Rectal smooth muscle tissue (tissue), 1 donor: ENCODE measurements at regions not wholly inside any gene's neighbourhood (a gene's known extent, or its start where the extent isn't known, plus 50 kb on each side); places are given as distances from the start of the nearest gene placed in this dataset.

Experiments used
- H3K27ac ChIP-seq: one replicate; pipeline ENCODE4 v1.7.0; 2013; ENCODE audit warnings: low read depth, low read length, inconsistent platforms
- H3K27me3 ChIP-seq: one replicate; pipeline ENCODE4 v1.7.0; 2013; ENCODE audit warnings: low read length; ENCODE audit not compliant: control insufficient read depth, insufficient read depth
- H3K36me3 ChIP-seq: one replicate; pipeline ENCODE4 v1.7.0; 2013; ENCODE audit warnings: low read length; ENCODE audit not compliant: control insufficient read depth, insufficient read depth
- H3K4me1 ChIP-seq: one replicate; pipeline ENCODE4 v1.7.0; 2013; ENCODE audit warnings: low read length; ENCODE audit not compliant: control insufficient read depth, insufficient read depth
- H3K4me3 ChIP-seq: one replicate; pipeline ENCODE4 v1.7.0; 2013; ENCODE audit warnings: low read length
- H3K9ac ChIP-seq: one replicate; pipeline ENCODE4 v1.7.0; 2013; ENCODE audit warnings: low read length

DNA sequence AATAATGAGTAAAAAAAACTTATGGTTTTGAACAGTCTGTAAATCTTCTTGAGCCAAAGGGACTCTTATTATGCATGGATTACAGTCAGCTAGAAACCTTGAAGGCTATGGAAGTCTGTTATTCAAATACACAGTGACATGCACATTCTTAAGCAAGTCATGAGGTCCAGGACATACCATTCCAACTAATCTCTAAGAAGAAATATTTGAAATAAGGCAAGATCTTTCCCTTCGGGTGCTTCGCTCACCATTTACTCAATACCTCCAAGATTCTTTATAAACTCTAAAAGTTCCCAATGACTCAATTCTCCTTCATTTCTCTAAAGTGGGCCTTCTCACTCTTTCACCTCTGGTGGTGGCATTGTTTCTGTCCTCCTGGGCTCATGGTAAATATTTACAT lies 811.0 kb downstream of the NR2F1-AS1 start:
- no peaks in the 10 kb centered on the region for H3K27me3 ChIP-seq
- no peaks in the 10 kb centered on the region for H3K4me1 ChIP-seq
- no peak overlapping the region for H3K27ac ChIP-seq
- H3K9ac ChIP-seq = no peak overlapping the region
- H3K36me3 ChIP-seq = no peaks in the 10 kb centered on the region
- H3K4me3 ChIP-seq = no peak overlapping the region

GRCh38 chr5:92761585-92761984 lies 819.4 kb downstream of the NR2F1-AS1 start:
- Histone ChIP-seq H3K4me1 (no peaks in the 10 kb centered on the region), H3K4me3 (no peak overlapping the region), H3K27me3 (no peaks in the 10 kb centered on the region), H3K36me3 (no peaks in the 10 kb centered on the region), H3K27ac (no peak overlapping the region), H3K9ac (no peak overlapping the region)

- Histone ChIP-seq H3K4me1 (no peaks in the 10 kb centered on the region), H3K27me3 (no peaks in the 10 kb centered on the region), H3K36me3 (no peaks in the 10 kb centered on the region), H3K9ac (no peak overlapping the region), H3K27ac (no peak overlapping the region), H3K4me3 (no peak overlapping the region)
Observed at GRCh38 chr5:92760550-92760949, 820.5 kb downstream of the NR2F1-AS1 start.

- Histone ChIP-seq H3K27ac (no peak overlapping the region), H3K4me3 (no peak overlapping the region), H3K36me3 (no peaks in the 10 kb centered on the region), H3K9ac (no peak overlapping the region), H3K4me1 (no peaks in the 10 kb centered on the region), H3K27me3 (no peaks in the 10 kb centered on the region)
Observed at GRCh38 chr5:92758552-92758951, 822.5 kb downstream of the NR2F1-AS1 start.

GRCh38 chr5:92749943-92750342 lies 831.1 kb downstream of the NR2F1-AS1 start:
- Histone ChIP-seq H3K4me1 (no peaks in the 10 kb centered on the region), H3K27me3 (no peaks in the 10 kb centered on the region), H3K27ac (no peak overlapping the region), H3K9ac (no peak overlapping the region), H3K36me3 (no peaks in the 10 kb centered on the region), H3K4me3 (no peak overlapping the region)

DNA sequence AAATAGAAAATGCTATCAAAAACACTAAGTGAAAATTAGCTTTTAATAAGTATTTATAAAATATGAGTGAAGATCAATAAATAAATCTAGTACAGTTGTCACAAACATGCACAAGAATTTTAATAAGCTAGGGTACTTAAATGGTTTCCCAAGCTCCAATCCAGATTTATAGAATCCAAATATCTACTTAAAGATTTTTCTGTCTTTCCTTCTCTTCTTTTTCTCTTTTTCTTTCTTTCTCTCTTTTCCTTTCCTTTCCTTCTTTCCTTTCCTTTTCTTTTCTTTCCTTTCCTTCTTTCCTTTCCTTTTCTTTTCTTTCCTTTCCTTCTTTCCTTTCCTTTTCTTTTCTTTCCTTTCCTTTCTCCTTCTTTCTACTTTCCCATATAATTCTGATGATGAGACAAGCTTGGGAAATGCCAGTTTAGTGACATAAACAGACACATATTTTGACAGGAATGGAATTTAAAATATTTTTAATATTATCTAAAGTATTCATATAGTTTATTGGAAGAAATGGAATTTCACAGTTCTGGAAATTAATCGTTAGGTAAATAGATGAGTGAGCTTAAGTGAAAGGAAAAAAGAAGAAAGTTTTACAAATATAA lies 832.8 kb downstream of the NR2F1-AS1 start:
- Histone ChIP-seq H3K4me1 (no peaks in the 10 kb centered on the region), H3K27ac (no peak overlapping the region), H3K27me3 (no peaks in the 10 kb centered on the region), H3K36me3 (no peaks in the 10 kb centered on the region), H3K9ac (no peak overlapping the region), H3K4me3 (no peak overlapping the region)

DNA sequence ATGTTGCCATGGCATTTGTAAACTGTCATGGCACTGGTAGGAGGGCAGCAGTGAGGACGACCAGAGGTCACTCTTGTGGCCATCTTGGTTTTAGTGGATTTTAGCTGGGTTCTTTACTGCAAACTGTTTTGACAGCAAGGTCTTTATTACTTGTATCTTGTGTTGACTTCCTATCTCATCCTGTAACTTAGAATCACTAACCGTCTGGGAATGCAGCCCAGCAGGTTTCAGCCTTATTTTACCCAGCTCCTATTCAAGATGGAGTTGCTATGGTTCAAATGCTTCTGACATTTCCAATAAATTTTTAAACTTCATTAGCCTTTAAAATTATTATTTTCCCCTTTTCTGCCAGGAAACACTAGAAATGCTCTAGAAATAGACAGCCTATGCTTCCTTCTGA lies 839.1 kb downstream of the NR2F1-AS1 start:
- no peaks in the 10 kb centered on the region for H3K4me1 ChIP-seq
- H3K27me3 ChIP-seq = no peaks in the 10 kb centered on the region
- no peak overlapping the region for H3K4me3 ChIP-seq
- H3K27ac ChIP-seq = no peak overlapping the region
- H3K36me3 ChIP-seq = no peaks in the 10 kb centered on the region
- no peak overlapping the region for H3K9ac ChIP-seq

DNA sequence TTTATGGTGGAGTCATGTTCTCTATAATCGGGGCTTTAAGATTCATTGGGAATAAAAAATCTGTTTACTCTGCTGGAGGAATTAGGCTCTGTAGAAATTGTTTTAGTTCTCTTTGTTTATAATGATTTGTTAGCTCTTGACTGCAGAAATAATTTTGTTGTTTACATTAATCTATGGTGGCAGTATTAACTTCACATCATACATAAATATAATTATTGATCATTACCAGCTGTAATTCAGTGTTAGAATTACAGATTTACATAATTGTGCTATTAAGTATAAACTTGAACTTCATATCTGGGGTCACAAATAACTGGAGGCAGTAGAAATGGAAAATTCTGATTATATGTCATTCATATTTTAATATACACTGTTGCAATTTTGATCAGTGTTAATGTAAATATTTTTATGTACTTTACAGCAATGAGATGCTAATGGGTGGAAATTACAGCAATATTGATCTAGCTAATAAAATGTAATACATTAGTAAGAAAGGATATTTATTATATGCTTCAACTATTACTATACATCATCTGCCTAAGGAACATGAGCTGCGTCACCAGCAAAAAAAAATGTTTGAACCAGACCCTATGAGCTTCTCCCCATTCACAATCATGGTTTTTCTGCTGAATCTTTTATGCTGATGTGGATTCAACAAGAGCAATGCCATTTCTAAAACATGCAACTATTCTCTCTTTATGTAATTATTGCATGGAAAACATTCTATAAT lies 846.6 kb downstream of the NR2F1-AS1 start:
- no peak overlapping the region for H3K4me3 ChIP-seq
- no peaks in the 10 kb centered on the region for H3K36me3 ChIP-seq
- H3K27me3 ChIP-seq = no peaks in the 10 kb centered on the region
- H3K27ac ChIP-seq = no peak overlapping the region
- no peaks in the 10 kb centered on the region for H3K4me1 ChIP-seq
- no peak overlapping the region for H3K9ac ChIP-seq

DNA sequence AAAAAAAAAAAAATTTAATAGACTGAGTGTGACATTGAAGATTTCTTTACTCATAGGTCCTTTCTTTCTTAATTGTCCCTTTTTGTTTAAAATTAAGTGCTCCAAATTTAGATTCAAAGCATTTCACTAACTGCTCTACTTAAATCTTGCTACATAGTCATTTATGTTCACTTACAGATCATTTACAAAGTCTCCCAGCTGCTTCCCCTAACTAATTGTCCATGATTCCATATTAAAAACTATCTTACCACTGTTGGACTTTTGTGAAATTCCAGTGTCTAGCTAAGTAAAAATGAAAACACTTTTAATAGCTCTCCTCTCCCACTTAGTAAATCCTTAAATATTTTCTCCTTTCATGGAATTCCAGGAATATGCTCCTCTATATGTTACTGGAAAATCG lies 850.5 kb downstream of the NR2F1-AS1 start:
- H3K36me3 ChIP-seq = no peaks in the 10 kb centered on the region
- no peak overlapping the region for H3K4me3 ChIP-seq
- H3K4me1 ChIP-seq = no peaks in the 10 kb centered on the region
- no peak overlapping the region for H3K9ac ChIP-seq
- no peaks in the 10 kb centered on the region for H3K27me3 ChIP-seq
- no peak overlapping the region for H3K27ac ChIP-seq

GRCh38 chr5:92729088-92729487 lies 851.9 kb downstream of the NR2F1-AS1 start:
- Histone ChIP-seq H3K4me1 (no peaks in the 10 kb centered on the region), H3K4me3 (no peak overlapping the region), H3K27me3 (no peaks in the 10 kb centered on the region), H3K36me3 (no peaks in the 10 kb centered on the region), H3K9ac (no peak overlapping the region), H3K27ac (no peak overlapping the region)

DNA sequence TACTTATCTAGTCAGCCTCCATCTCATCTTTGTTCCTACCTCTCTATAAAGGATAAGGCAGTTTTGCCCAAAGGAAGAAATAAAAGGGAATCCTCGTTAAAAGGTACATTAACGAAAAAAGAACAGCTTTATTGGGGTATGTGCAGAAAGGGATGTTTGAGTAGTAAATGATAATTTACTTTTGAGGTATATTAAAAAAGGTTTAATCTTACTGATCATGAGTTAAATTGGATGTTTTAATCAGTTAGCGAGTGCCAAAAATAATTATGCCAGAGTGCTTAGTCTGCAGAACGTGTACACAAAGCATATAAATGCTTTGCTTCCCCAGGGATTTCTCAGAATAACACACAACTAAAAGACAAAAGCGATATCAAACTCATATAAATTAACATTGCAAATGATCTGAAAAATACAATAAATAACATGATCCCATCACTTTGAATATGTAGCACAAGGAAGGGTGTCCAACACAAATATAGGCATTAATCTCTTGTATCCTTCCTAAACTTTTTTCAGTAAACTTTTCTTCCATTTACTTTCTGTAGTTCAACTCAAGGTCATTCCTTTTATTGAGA lies 865.0 kb downstream of the NR2F1-AS1 start:
- Histone ChIP-seq H3K27ac (no peak overlapping the region), H3K4me1 (no peaks in the 10 kb centered on the region), H3K4me3 (no peak overlapping the region), H3K27me3 (no peaks in the 10 kb centered on the region), H3K36me3 (no peaks in the 10 kb centered on the region), H3K9ac (no peak overlapping the region)

GRCh38 chr5:92713826-92714225 lies 867.2 kb downstream of the NR2F1-AS1 start:
- Histone ChIP-seq H3K4me1 (no peaks in the 10 kb centered on the region), H3K27ac (no peak overlapping the region), H3K4me3 (no peak overlapping the region), H3K9ac (no peak overlapping the region), H3K36me3 (no peaks in the 10 kb centered on the region), H3K27me3 (no peaks in the 10 kb centered on the region)

DNA sequence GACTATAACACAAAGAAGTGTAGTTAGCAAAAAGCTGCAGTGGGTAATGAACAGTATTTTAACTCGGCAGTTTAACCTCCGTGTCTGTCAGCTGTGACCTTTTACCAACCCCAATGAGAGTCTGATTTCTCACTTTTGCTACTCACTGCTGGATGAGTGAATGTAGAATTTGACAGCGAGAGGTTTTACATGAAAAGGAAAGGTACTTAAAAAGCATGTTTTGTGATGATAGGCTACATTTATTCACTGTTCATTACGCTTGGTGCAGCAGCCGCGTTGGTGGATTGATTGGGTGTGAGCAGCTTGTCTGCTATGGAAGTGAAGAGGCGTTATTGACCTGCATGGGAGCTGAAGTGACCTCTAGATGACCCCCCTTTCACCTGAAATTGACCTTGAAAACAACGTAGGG lies 867.7 kb downstream of the NR2F1-AS1 start:
- Histone ChIP-seq H3K27me3 (no peaks in the 10 kb centered on the region), H3K36me3 (no peaks in the 10 kb centered on the region), H3K4me1 (no peaks in the 10 kb centered on the region), H3K9ac (no peak overlapping the region), H3K27ac (no peak overlapping the region), H3K4me3 (no peak overlapping the region)
